ENCODE measurements at regions not wholly inside any gene's neighbourhood (a gene's known extent, or its start where the extent isn't known, plus 50 kb on each side); places are given as distances from the start of the nearest gene placed in this dataset.
"Not testable (repeated sequence)": the region's sequence is repeated elsewhere in the genome, so short reads cannot be mapped to it uniquely, and the experiment has no call there.

DNA sequence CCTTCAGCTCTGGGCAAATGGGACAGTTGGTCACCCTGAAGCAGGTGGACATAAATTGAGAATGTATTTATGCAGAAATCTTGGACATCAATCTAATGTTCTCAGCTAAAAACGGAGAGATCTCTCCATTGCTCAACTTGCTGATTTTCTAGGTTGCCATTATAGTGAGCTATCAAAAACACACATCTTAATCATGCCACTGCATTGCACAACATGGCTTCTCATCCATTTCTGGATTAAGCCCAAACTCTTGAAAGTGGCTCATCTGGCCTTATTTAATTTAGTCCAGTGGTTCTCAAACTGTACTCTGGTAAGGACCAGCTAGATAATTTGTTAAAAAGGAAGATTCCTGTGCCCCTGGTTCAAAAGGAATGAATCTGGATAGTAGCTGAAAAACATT is 324.9 kb upstream of the CITED2 start:
- Mint-ChIP-seq H3K4me3 (ENCODE audit: unreplicated experiment) (no peak overlapping the region), H3K36me3 (ENCODE audit: unreplicated experiment) (no peaks in the 10 kb centered on the region), H3K9me3 (ENCODE audit: unreplicated experiment) (peaks cover 1% of the 10 kb centered on the region), H3K27me3 (ENCODE audit: unreplicated experiment) (no peaks in the 10 kb centered on the region), H3K27ac (ENCODE audit: unreplicated experiment) (no peak overlapping the region), H3K4me1 (ENCODE audit: low read depth, unreplicated experiment) (no peaks in the 10 kb centered on the region)
- TF ChIP-seq, protein P1, sequence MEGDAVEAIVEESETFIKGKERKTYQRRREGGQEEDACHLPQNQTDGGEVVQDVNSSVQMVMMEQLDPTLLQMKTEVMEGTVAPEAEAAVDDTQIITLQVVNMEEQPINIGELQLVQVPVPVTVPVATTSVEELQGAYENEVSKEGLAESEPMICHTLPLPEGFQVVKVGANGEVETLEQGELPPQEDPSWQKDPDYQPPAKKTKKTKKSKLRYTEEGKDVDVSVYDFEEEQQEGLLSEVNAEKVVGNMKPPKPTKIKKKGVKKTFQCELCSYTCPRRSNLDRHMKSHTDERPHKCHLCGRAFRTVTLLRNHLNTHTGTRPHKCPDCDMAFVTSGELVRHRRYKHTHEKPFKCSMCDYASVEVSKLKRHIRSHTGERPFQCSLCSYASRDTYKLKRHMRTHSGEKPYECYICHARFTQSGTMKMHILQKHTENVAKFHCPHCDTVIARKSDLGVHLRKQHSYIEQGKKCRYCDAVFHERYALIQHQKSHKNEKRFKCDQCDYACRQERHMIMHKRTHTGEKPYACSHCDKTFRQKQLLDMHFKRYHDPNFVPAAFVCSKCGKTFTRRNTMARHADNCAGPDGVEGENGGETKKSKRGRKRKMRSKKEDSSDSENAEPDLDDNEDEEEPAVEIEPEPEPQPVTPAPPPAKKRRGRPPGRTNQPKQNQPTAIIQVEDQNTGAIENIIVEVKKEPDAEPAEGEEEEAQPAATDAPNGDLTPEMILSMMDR (IDR thresholded peaks at IDR 0.05; ENCODE audit: partially characterized antibody, unreplicated experiment): no peak
- DNase-seq: no peak

DNA sequence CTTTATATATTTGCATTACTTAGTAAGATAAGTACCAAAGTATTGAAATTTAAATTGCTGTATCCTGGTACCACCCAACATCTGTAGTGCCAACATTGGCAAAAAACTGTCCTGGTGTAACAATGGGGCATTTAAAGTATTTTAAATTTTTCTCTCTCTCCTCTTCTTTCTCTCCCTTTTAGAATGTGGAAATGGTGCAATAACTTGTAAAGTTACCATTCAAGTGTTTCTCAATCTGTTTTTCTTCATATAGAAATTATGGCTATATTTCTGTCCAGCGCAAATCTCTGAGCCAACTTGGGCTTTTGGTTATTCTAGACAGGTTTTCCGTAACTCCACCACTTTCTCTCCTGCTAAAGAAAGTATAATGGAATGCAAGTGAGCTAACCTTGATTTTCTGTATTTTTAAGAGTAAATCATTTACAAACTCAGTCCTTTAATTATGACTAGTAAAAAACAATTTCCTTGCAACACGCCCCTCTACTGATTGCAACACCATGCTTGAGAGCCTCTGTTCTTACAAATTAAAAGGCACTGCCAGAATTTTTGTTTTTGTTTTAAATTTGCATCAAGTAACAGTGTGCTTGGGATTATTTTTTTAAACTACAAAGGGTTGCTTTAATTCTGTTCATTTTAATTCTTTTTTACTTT is 324.2 kb upstream of the CITED2 start:
- DNase-seq: no peak
- no peak overlapping the region for H3K4me3 Mint-ChIP-seq (ENCODE audit: unreplicated experiment)
- no peaks in the 10 kb centered on the region for H3K36me3 Mint-ChIP-seq (ENCODE audit: unreplicated experiment)
- no peaks in the 10 kb centered on the region for H3K4me1 Mint-ChIP-seq (ENCODE audit: low read depth, unreplicated experiment)
- H3K27me3 Mint-ChIP-seq (ENCODE audit: unreplicated experiment): no peaks in the 10 kb centered on the region
- TF ChIP-seq, protein P1 (IDR thresholded peaks at IDR 0.05; ENCODE audit: partially characterized antibody, unreplicated experiment): no peak
- H3K9me3 Mint-ChIP-seq (ENCODE audit: unreplicated experiment): peaks cover 1% of the 10 kb centered on the region
- H3K27ac Mint-ChIP-seq (ENCODE audit: unreplicated experiment): no peak overlapping the region

GRCh38 chr6:139697856-139698255 is 323.4 kb upstream of the CITED2 start:
- not testable (repeated sequence) for H3K27me3 Mint-ChIP-seq (ENCODE audit: unreplicated experiment); DNase-seq; H3K27ac Mint-ChIP-seq (ENCODE audit: unreplicated experiment); H3K4me3 Mint-ChIP-seq (ENCODE audit: unreplicated experiment); H3K9me3 Mint-ChIP-seq (ENCODE audit: unreplicated experiment); H3K36me3 Mint-ChIP-seq (ENCODE audit: unreplicated experiment); H3K4me1 Mint-ChIP-seq (ENCODE audit: low read depth, unreplicated experiment)

- H3K36me3 Mint-ChIP-seq (ENCODE audit: unreplicated experiment); H3K27ac Mint-ChIP-seq (ENCODE audit: unreplicated experiment); H3K4me3 Mint-ChIP-seq (ENCODE audit: unreplicated experiment); H3K9me3 Mint-ChIP-seq (ENCODE audit: unreplicated experiment); DNase-seq; H3K4me1 Mint-ChIP-seq (ENCODE audit: low read depth, unreplicated experiment); H3K27me3 Mint-ChIP-seq (ENCODE audit: unreplicated experiment): not testable (repeated sequence)
Observed at GRCh38 chr6:139696991-139697390, 322.5 kb upstream of the CITED2 start.

DNA sequence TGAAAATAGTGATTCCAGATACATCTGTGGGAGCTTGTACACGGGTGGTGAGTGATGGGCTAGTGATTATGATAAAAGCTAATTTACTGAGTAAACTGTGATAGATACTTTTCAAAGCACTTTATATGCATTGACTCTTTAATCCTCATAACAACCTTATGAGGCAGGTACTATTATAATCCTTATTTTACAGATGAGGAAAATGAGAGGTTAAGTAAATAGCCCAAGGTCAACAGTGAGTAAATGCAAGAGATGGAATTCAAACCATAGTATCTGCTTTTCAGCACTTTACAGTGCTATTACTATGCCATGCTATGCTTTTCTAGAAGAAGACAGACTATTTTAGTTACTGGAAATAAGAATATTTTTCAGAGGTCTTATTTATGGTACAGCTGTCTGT is 320.9 kb upstream of the CITED2 start:
- H3K27ac Mint-ChIP-seq (ENCODE audit: unreplicated experiment): no peak overlapping the region
- no peaks in the 10 kb centered on the region for H3K36me3 Mint-ChIP-seq (ENCODE audit: unreplicated experiment)
- TF ChIP-seq, protein P1 (IDR thresholded peaks at IDR 0.05; ENCODE audit: partially characterized antibody, unreplicated experiment): no peak
- DNase-seq: no peak
- H3K27me3 Mint-ChIP-seq (ENCODE audit: unreplicated experiment): no peaks in the 10 kb centered on the region
- H3K4me3 Mint-ChIP-seq (ENCODE audit: unreplicated experiment): no peak overlapping the region
- no peaks in the 10 kb centered on the region for H3K9me3 Mint-ChIP-seq (ENCODE audit: unreplicated experiment)
- H3K4me1 Mint-ChIP-seq (ENCODE audit: low read depth, unreplicated experiment): no peaks in the 10 kb centered on the region

DNA sequence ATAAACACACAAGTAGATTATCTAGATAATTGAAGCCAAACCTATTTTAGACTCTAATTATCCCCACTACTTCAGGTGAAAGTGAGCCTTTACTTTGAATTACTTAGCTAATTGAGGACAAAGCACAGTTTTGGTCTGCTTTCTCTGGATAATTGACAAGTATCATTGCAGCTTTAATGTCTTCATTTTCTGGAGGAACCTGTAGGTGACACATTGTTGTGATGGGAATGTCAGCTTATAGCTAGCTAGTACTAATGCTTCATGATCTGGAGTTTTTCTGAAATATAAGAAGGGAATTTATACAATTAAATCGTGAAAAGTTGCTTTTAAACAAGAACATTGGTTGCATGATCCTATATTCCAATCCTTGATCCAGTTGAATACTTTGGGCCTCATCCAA is 319.3 kb upstream of the CITED2 start:
- no peaks in the 10 kb centered on the region for H3K4me1 Mint-ChIP-seq (ENCODE audit: low read depth, unreplicated experiment)
- H3K27ac Mint-ChIP-seq (ENCODE audit: unreplicated experiment): no peak overlapping the region
- H3K36me3 Mint-ChIP-seq (ENCODE audit: unreplicated experiment): no peaks in the 10 kb centered on the region
- H3K9me3 Mint-ChIP-seq (ENCODE audit: unreplicated experiment): no peaks in the 10 kb centered on the region
- no peak overlapping the region for H3K4me3 Mint-ChIP-seq (ENCODE audit: unreplicated experiment)
- TF ChIP-seq, protein P1 (IDR thresholded peaks at IDR 0.05; ENCODE audit: partially characterized antibody, unreplicated experiment): no peak
- no peaks in the 10 kb centered on the region for H3K27me3 Mint-ChIP-seq (ENCODE audit: unreplicated experiment)
- DNase-seq: no peak

Data from glutamatergic neuron (in vitro differentiated cells).